ENCODE measurements at regions not wholly inside any gene's neighbourhood (a gene's known extent, or its start where the extent isn't known, plus 50 kb on each side); places are given as distances from the start of the nearest gene placed in this dataset.

- Histone ChIP-seq H3K27me3 (ENCODE audit: control insufficient read depth in 3 of 3, insufficient read depth in 3 of 3, low read length in 2 of 3) (no peaks in the 10 kb centered on the region), H3K9ac (ENCODE audit: insufficient read depth in 1 of 2, low read length in 2 of 2) (no peak overlapping the region), H3K4me1 (ENCODE audit: control insufficient read depth in 5 of 5, insufficient read depth in 5 of 5, low read length in 5 of 5) (peaks cover 0 to 13% (median 0%) of the 10 kb centered on the region in 5 donors), H3K4me3 (no peak overlapping the region), H3K36me3 (ENCODE audit: control insufficient read depth in 4 of 4, insufficient read depth in 4 of 4, low read length in 4 of 4) (no peaks in the 10 kb centered on the region), H3K27ac (ENCODE audit: low read depth in 1 of 2, low read length in 1 of 2) (no peak overlapping the region), H3K9me3 (ENCODE audit: control insufficient read depth in 4 of 4, insufficient read depth in 3 of 4, low read length in 3 of 4) (no peaks in the 10 kb centered on the region)
- ATAC-seq (ENCODE audit: insufficient read depth, low FRiP score) (no peak), DNase-seq (no peak)
- 75 to 77% methylated on average over 6 of the region's 6 CpGs for WGBS, 2 donors
- no peak for TF ChIP-seq CTCF (IDR thresholded peaks at IDR 0.05; ENCODE audit: control extremely low read depth, extremely low read depth)
Observed at GRCh38 chr10:59085711-59086502, 90.5 kb upstream of the PHYHIPL start.

GRCh38 chr10:59087486-59087885 is 89.0 kb upstream of the PHYHIPL start:
- H3K4me3 ChIP-seq, result no peak overlapping the region
- no peak for TF ChIP-seq CTCF (IDR thresholded peaks at IDR 0.05; ENCODE audit: control extremely low read depth, extremely low read depth)
- H3K9me3 ChIP-seq (ENCODE audit: control insufficient read depth in 4 of 4, insufficient read depth in 3 of 4, low read length in 3 of 4), result no peaks in the 10 kb centered on the region
- DNase-seq (no peak), ATAC-seq (ENCODE audit: insufficient read depth, low FRiP score) (no peak)
- no peak overlapping the region for H3K27ac ChIP-seq (ENCODE audit: low read depth in 1 of 2, low read length in 1 of 2)
- no peaks in the 10 kb centered on the region for H3K27me3 ChIP-seq (ENCODE audit: control insufficient read depth in 3 of 3, insufficient read depth in 3 of 3, low read length in 2 of 3)
- peaks cover 0 to 11% (median 0%) of the 10 kb centered on the region in 5 donors for H3K4me1 ChIP-seq (ENCODE audit: control insufficient read depth in 5 of 5, insufficient read depth in 5 of 5, low read length in 5 of 5)
- no peak overlapping the region for H3K9ac ChIP-seq (ENCODE audit: insufficient read depth in 1 of 2, low read length in 2 of 2)
- H3K36me3 ChIP-seq (ENCODE audit: control insufficient read depth in 4 of 4, insufficient read depth in 4 of 4, low read length in 4 of 4), result no peaks in the 10 kb centered on the region

- DNase-seq, result no peak
- TF ChIP-seq CTCF (IDR thresholded peaks at IDR 0.05; ENCODE audit: control extremely low read depth, extremely low read depth), result no peak
- 90 to 93% methylated on average over 11 of the region's 11 CpGs for WGBS, 2 donors
Observed at GRCh38 chr10:59088912-59089573, 87.4 kb upstream of the PHYHIPL start.

More at GRCh38 chr10:59088912-59089573, 87.4 kb upstream of the PHYHIPL start:
- Histone ChIP-seq H3K9me3 (ENCODE audit: control insufficient read depth in 4 of 4, insufficient read depth in 3 of 4, low read length in 3 of 4) (no peaks in the 10 kb centered on the region), H3K36me3 (ENCODE audit: control insufficient read depth in 4 of 4, insufficient read depth in 4 of 4, low read length in 4 of 4) (no peaks in the 10 kb centered on the region), H3K4me3 (no peak overlapping the region), H3K27ac (ENCODE audit: low read depth in 1 of 2, low read length in 1 of 2) (no peak overlapping the region), H3K9ac (ENCODE audit: insufficient read depth in 1 of 2, low read length in 2 of 2) (no peak overlapping the region), H3K4me1 (ENCODE audit: control insufficient read depth in 5 of 5, insufficient read depth in 5 of 5, low read length in 5 of 5) (peaks cover 0 to 24% (median 0%) of the 10 kb centered on the region in 5 donors), H3K27me3 (ENCODE audit: control insufficient read depth in 3 of 3, insufficient read depth in 3 of 3, low read length in 2 of 3) (no peaks in the 10 kb centered on the region)
- ATAC-seq (ENCODE audit: insufficient read depth, low FRiP score), result no peak

Data from lung (tissue), 11 donors.